Mesenchymal stem cell (in vitro differentiated cells and primary cell): ENCODE measurements at regions not wholly inside any gene's neighbourhood (a gene's known extent, or its start where the extent isn't known, plus 50 kb on each side); places are given as distances from the start of the nearest gene placed in this dataset.

Source experiments
- DNase-seq: peaks from one replicate; pipeline ENCODE4 v3.0.0-alpha.2; 2013
- H2AFZ ChIP-seq: one replicate; pipeline ENCODE4 v1.6.1; 2013; ENCODE audit warnings: low read depth, mild to moderate bottlenecking, control low read depth, inconsistent platforms, low read length, moderate library complexity
- H2AK5ac ChIP-seq: 2 replicates; pipeline ENCODE4 v1.6.1; 2013; ENCODE audit warnings: low read length, moderate library complexity, mild to moderate bottlenecking, inconsistent platforms; ENCODE audit not compliant: severe bottlenecking
- H2BK120ac ChIP-seq: one replicate; pipeline ENCODE4 v1.6.1; 2013; ENCODE audit warnings: low read depth, mild to moderate bottlenecking, inconsistent platforms, low read length, moderate library complexity
- H2BK12ac ChIP-seq, 2 experiments: one replicate each; pipeline ENCODE4 v1.6.1; 2013; ENCODE audit warnings: inconsistent platforms in 2 of 2, low read length in 2 of 2, mild to moderate bottlenecking in 2 of 2, moderate library complexity in 2 of 2, control low read depth in 1 of 2
- H2BK15ac ChIP-seq: one replicate; pipeline ENCODE4 v1.6.1; 2013; ENCODE audit warnings: mild to moderate bottlenecking, low read depth, inconsistent platforms; ENCODE audit not compliant: poor library complexity, severe bottlenecking
- H2BK5ac ChIP-seq: 2 replicates; pipeline ENCODE4 v1.6.1; 2013; ENCODE audit warnings: low read depth, mild to moderate bottlenecking, low read length, control low read depth, inconsistent platforms; ENCODE audit not compliant: poor library complexity, severe bottlenecking
- H3K14ac ChIP-seq, 2 experiments: one replicate each; pipeline ENCODE4 v1.6.1; 2013; ENCODE audit warnings: inconsistent platforms in 2 of 2, low read length in 2 of 2, control low read depth in 1 of 2, mild to moderate bottlenecking in 1 of 2, moderate library complexity in 1 of 2
- H3K18ac ChIP-seq, 2 experiments: one replicate each; pipeline ENCODE4 v1.6.1; 2013; ENCODE audit warnings: inconsistent platforms in 2 of 2, low read length in 2 of 2, control low read depth in 1 of 2, low read depth in 1 of 2, mild to moderate bottlenecking in 1 of 2
- H3K23ac ChIP-seq, 2 experiments: one replicate each; pipeline ENCODE4 v1.6.1; 2013; ENCODE audit warnings: inconsistent platforms in 2 of 2, low read length in 2 of 2, mild to moderate bottlenecking in 2 of 2, moderate library complexity in 2 of 2, control low read depth in 1 of 2
- H3K27ac ChIP-seq: 2 replicates; pipeline ENCODE4 v1.5.1; 2013; ENCODE audit warnings: mild to moderate bottlenecking, moderate library complexity, low read length, control low read depth, inconsistent platforms; ENCODE audit not compliant: poor library complexity, severe bottlenecking
- H3K27me3 ChIP-seq, 2 experiments: 2 replicates each; pipeline versions ENCODE4 v1.6.1 to v1.7.0; 2013; ENCODE audit warnings: low read length in 2 of 2, mild to moderate bottlenecking in 2 of 2, moderate library complexity in 2 of 2, control low read depth in 1 of 2, inconsistent platforms in 1 of 2; ENCODE audit not compliant: control insufficient read depth in 1 of 2, insufficient read depth in 1 of 2
- H3K36me3 ChIP-seq, 2 experiments: 2 replicates each; pipeline versions ENCODE4 v1.6.1 to v1.7.0; 2013; ENCODE audit warnings: low read length in 2 of 2, control low read depth in 1 of 2, inconsistent platforms in 1 of 2, low read depth in 1 of 2, mild to moderate bottlenecking in 1 of 2; ENCODE audit not compliant: insufficient read depth in 2 of 2, control insufficient read depth in 1 of 2
- H3K4ac ChIP-seq, 2 experiments: one replicate each; pipeline ENCODE4 v1.6.1; 2013; ENCODE audit warnings: inconsistent platforms in 2 of 2, low read length in 2 of 2, mild to moderate bottlenecking in 2 of 2, moderate library complexity in 2 of 2, control low read depth in 1 of 2, low read depth in 1 of 2
- H3K4me1 ChIP-seq: 2 replicates; pipeline ENCODE4 v1.6.1; 2013; ENCODE audit warnings: low read depth, low read length, control low read depth; ENCODE audit not compliant: control insufficient read depth, insufficient read depth
- H3K4me2 ChIP-seq: 2 replicates; pipeline ENCODE4 v1.6.1; 2013; ENCODE audit warnings: low read length, mild to moderate bottlenecking, inconsistent platforms; ENCODE audit not compliant: poor library complexity, severe bottlenecking
- H3K4me3 ChIP-seq, 2 experiments: 2 replicates each; pipeline versions ENCODE4 v1.5.1 to v1.7.0; 2013; ENCODE audit warnings: low read length in 2 of 2, mild to moderate bottlenecking in 2 of 2, control low read depth in 1 of 2, low read depth in 1 of 2; ENCODE audit not compliant: insufficient read depth in 1 of 2
- H3K79me1 ChIP-seq: replicated peaks from 2 replicates; pipeline ENCODE4 v1.6.1; 2013; ENCODE audit warnings: mild to moderate bottlenecking, control low read depth, low read length, inconsistent platforms; ENCODE audit not compliant: poor library complexity, severe bottlenecking
- H3K9ac ChIP-seq: 2 replicates; pipeline ENCODE4 v1.7.0; 2013; ENCODE audit warnings: mild to moderate bottlenecking, low read length, moderate library complexity
- H3K9me3 ChIP-seq: 2 replicates; pipeline ENCODE4 v1.7.0; 2013; ENCODE audit warnings: mild to moderate bottlenecking, low read length; ENCODE audit not compliant: control insufficient read depth
- H4K8ac ChIP-seq: one replicate; pipeline ENCODE4 v1.6.1; 2013; ENCODE audit warnings: inconsistent platforms, mild to moderate bottlenecking, low read length, moderate library complexity
- H4K91ac ChIP-seq: one replicate; pipeline ENCODE4 v1.6.1; 2013; ENCODE audit warnings: mild to moderate bottlenecking, low read length, inconsistent platforms
- WGBS: methylation state at CpG from one replicate; pipeline ENCODE4 v1.1.7; 2013; ENCODE audit warnings: mixed read lengths; 5-methylcytosine and 5-hydroxymethylcytosine counted together

- Histone ChIP-seq H3K27me3 (peaks cover 0 to 12% of the 10 kb centered on the region in 2 experiments), H3K79me1 (no peaks in the 10 kb centered on the region), H2AFZ (no peak overlapping the region), H2AK5ac (no peak overlapping the region), H3K23ac (no peak overlapping the region), H2BK120ac (no peak overlapping the region), H3K18ac (no peak overlapping the region), H3K4me3 (no peak overlapping the region), H3K27ac (no peak overlapping the region), H3K4ac (no peak overlapping the region), H3K9ac (no peak overlapping the region), H3K36me3 (no peaks in the 10 kb centered on the region), H3K4me1 (no peaks in the 10 kb centered on the region), H3K14ac (no peak overlapping the region), H2BK15ac (no peak overlapping the region), H3K9me3 (no peaks in the 10 kb centered on the region), H2BK5ac (no peak overlapping the region), H4K91ac (no peak overlapping the region), H3K4me2 (no peak overlapping the region), H4K8ac (no peak overlapping the region), H2BK12ac (no peak overlapping the region)
- WGBS: 77% methylated on average over 8 of the region's 10 CpGs
- no peak for DNase-seq
Measured at GRCh38 chr22:48864748-48865147, 962.9 kb downstream of the BRD1 start.

GRCh38 chr22:48863965-48864528, 963.6 kb downstream of the BRD1 start:
- Histone ChIP-seq H3K9me3 (no peaks in the 10 kb centered on the region), H3K4me3 (no peak overlapping the region), H2BK12ac (no peak overlapping the region), H3K4ac (no peak overlapping the region), H3K23ac (no peak overlapping the region), H3K36me3 (no peaks in the 10 kb centered on the region), H2AFZ (no peak overlapping the region), H3K14ac (no peak overlapping the region), H2BK15ac (no peak overlapping the region), H4K91ac (no peak overlapping the region), H2AK5ac (no peak overlapping the region), H3K18ac (no peak overlapping the region), H3K79me1 (no peaks in the 10 kb centered on the region), H3K4me2 (no peak overlapping the region), H2BK120ac (no peak overlapping the region), H3K27me3 (peaks cover 0 to 12% of the 10 kb centered on the region in 2 experiments), H3K4me1 (no peaks in the 10 kb centered on the region), H3K9ac (no peak overlapping the region), H2BK5ac (no peak overlapping the region), H4K8ac (no peak overlapping the region), H3K27ac (no peak overlapping the region)
- DNase-seq: no peak
- WGBS: 65% methylated on average over 7 of the region's 7 CpGs

- 82% methylated on average over 5 of the region's 7 CpGs for WGBS
- Histone ChIP-seq H3K4me3 (no peak overlapping the region), H2AFZ (no peak overlapping the region)
Measured at GRCh38 chr22:48860557-48860956, 967.1 kb downstream of the BRD1 start.

GRCh38 chr22:48858856-48859255, 968.8 kb downstream of the BRD1 start:
- no peak for DNase-seq
- Histone ChIP-seq H3K79me1 (no peaks in the 10 kb centered on the region), H2BK12ac (no peak overlapping the region), H2AFZ (no peak overlapping the region), H4K8ac (no peak overlapping the region), H3K36me3 (no peaks in the 10 kb centered on the region), H3K27ac (no peak overlapping the region), H3K18ac (no peak overlapping the region), H3K4ac (no peak overlapping the region), H3K23ac (no peak overlapping the region), H2BK15ac (no peak overlapping the region), H3K4me2 (no peak overlapping the region), H2BK5ac (no peak overlapping the region), H3K9me3 (no peaks in the 10 kb centered on the region), H3K4me3 (no peak overlapping the region), H3K27me3 (no peaks in the 10 kb centered on the region), H4K91ac (no peak overlapping the region), H3K14ac (no peak overlapping the region), H2BK120ac (no peak overlapping the region), H2AK5ac (no peak overlapping the region), H3K4me1 (no peaks in the 10 kb centered on the region), H3K9ac (no peak overlapping the region)
- 88% methylated on average over 2 of the region's 2 CpGs for WGBS

More at GRCh38 chr22:48860557-48860956, 967.1 kb downstream of the BRD1 start:
- no peak overlapping the region for H4K91ac ChIP-seq
- H2AK5ac ChIP-seq: no peak overlapping the region
- H3K9ac ChIP-seq: no peak overlapping the region
- no peaks in the 10 kb centered on the region for H3K9me3 ChIP-seq
- H2BK12ac ChIP-seq: no peak overlapping the region
- no peaks in the 10 kb centered on the region for H3K36me3 ChIP-seq
- no peak overlapping the region for H3K18ac ChIP-seq
- no peak overlapping the region for H3K4ac ChIP-seq
- no peak overlapping the region for H2BK15ac ChIP-seq
- no peak overlapping the region for H3K27ac ChIP-seq
- H2BK120ac ChIP-seq: no peak overlapping the region
- no peak overlapping the region for H3K14ac ChIP-seq
- H3K4me2 ChIP-seq: no peak overlapping the region
- no peaks in the 10 kb centered on the region for H3K4me1 ChIP-seq
- no peak overlapping the region for H3K23ac ChIP-seq
- H2BK5ac ChIP-seq: no peak overlapping the region
- no peaks in the 10 kb centered on the region for H3K79me1 ChIP-seq
- no peak for DNase-seq
- H3K27me3 ChIP-seq: no peaks in the 10 kb centered on the region
- H4K8ac ChIP-seq: no peak overlapping the region
